Astrocyte of the hippocampus (primary cell): ENCODE measurements at regions not wholly inside any gene's neighbourhood (a gene's known extent, or its start where the extent isn't known, plus 50 kb on each side); places are given as distances from the start of the nearest gene placed in this dataset.

ENCODE experiments used
- DNase-seq: peaks from one replicate; pipeline ENCODE4 v3.0.0; 2011; ENCODE audit warnings: low read depth, low spot score

DNA sequence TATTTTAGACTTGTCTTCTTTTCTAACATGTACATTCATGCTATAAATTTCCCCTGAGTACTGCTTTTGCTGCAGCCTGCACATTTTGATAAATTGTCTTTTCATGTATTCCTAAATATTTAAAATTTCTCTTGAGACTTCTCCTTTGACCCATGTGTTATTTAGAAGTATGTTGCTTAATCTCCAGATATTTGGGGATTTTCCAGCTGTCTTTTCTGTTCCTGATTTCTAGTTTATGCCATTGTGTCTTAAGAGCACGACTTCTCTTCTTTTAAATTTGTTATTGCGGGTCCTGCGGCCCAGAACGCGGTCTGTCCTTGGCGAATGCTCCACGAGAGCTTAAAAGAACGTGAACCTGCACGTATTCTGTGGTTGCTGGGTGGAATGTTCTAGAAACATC is 136.4 kb downstream of the KIF26A start:
- no peak for DNase-seq

DNA sequence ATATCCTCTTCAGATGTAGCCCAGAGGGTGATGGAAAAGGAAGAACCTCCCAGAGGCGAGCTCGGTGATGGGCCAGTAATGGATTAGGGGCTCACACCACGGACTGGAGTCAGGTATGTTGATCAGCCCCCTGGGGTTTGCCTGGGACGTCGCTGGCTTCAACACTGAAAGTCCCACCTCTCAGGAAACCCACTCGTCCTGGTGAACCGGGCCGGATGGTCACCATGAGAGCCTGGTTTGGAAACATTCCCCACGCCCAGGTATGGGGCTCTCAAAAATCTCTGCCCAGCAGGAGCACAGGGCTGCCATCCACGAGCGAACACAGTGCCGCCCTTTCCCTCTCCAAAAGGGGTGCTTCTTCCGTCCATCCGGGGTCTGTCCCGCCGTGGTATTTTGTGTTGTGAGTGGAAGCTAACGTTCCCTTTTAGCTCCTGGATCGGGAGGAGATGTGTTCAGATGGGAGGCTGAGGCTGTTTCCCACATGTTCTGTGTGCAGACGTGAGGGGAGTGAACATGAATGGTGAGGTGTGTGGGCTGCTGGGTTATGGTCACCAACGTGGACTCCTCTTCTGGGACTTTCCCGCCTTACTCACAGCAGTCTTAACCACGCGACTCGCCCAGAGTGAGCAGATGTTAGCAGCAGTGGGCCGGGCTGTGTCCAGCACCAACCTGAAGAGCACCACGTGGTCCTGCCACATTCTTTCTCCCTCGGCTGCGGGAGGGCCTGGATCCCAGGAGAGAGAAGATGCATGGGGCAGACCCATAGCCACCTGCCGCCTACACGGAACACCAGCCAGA is 139.2 kb downstream of the KIF26A start:
- no peak for DNase-seq

DNA sequence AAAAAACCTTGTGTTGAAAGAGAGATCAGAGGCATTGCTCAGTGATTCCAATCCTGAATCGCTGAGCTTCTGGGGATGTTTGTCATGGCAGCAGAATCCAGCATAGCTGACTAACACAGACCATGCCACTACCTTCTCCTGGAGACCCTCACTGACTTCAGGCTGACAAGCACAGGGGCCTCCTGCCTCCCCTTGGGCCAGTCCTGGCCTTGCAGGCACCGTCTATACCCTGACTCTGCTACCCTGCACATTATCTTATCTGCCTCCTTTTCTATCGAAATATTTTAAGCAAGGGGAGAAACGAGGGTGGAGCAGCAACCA is 139.8 kb downstream of the KIF26A start:
- DNase-seq, result no peak

DNA sequence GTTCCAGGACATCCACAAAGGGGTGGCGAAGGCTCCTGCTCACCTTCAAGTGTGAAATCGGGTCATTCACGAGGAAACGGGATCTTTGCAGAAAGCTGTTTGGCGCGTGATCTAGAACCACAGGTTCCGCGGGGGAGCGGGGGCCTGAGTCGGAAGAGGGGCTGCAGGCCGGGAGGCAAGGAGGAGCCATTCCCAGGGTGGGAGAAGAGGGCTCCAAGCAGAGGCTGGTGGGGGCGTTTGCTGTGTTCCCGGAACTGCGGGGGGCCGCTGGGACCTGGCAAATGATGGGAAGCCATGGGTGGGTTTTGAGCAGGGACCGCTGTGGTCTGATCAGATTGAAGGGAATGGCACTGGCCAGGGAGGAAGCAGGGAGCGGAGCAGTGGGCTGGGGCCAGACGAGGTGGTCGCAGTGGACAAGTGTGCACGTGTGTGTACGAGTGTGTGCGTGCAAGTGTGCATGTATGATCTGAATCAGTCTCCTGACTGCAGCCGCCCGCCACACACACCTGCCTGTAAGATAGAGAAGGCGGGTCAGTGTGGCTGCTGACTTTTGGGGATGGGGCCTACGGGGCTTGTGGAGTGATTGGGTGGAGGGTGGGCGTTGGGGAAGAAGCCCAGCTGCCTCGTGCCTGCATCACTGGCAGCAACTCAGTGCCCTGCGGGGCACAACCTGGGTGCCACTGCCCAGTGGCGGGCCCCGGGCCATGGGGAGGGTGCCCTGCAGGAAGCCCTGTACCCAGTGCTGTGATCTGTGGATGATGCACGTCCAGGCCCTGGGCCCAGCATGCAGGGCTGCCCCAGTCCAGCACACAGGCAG is 141.9 kb downstream of the KIF26A start:
- DNase-seq, result no peak

DNA sequence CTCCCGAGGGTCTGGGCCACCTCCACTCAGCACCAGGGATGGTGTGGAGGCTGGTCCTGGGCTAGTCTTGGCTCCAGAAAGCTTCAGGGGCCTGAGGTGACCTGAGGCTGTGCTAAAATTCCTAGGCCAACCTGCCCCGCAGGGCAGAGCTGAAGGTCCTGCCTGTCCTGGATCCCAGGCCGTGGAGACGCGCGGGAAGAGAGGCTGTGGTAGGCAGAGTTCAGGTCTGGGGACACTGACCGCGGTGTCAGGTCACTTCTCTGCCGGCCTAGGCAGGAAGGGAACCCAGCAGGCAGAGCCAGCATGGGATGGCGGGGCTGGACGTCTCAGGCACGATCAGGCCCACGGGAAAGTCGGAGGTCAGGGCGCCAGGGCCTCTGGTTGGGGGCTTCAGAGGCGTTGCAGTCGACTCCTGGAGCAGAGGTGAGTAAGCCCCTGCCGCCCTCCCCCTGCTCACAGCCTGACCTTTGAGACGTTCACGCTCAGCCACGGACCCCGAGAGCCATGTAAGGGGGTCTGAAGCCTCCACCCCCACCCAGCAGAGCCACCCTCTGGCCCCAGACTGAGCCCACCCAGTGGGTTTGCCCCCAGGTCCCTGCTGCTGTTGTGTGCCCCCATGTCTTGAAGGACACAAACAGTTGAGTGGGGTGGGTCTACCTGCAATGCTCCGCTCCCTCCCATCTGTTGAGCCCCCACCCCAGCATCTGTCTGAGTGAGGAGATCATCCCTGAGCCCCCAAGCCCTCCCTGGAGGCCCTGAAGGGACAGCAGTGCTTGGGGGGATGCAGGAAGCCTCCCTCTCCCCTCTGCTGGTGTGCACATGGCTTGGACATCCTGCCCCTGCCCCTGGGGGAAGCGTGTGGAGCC is 142.7 kb downstream of the KIF26A start:
- no peak for DNase-seq

DNA sequence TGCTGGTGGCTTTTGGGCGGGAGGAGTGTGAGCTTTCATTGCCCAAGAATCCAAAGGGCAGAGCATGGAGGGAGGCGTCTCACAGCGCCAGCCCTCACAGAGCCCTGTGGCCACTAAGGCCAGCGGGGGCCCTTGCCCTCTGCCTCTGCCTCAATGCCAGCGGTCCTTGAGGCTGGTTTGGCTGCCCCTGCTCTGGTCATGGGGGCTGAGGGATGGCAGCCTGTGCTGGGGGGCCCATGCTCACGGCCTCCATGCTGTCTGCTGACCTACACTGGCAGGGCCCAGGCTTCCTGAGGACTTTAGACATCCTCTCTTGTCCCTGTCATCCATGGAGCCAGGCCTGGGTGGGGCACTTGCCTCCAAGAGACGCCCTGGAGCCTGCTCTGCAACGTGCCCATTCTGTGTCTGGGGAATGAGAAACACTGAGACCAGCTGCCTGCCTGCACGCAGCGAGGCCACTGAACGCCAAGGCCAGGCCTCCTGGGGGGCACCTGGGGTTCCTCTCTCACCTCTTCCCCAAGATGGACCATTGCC is 143.4 kb downstream of the KIF26A start:
- no peak for DNase-seq

DNA sequence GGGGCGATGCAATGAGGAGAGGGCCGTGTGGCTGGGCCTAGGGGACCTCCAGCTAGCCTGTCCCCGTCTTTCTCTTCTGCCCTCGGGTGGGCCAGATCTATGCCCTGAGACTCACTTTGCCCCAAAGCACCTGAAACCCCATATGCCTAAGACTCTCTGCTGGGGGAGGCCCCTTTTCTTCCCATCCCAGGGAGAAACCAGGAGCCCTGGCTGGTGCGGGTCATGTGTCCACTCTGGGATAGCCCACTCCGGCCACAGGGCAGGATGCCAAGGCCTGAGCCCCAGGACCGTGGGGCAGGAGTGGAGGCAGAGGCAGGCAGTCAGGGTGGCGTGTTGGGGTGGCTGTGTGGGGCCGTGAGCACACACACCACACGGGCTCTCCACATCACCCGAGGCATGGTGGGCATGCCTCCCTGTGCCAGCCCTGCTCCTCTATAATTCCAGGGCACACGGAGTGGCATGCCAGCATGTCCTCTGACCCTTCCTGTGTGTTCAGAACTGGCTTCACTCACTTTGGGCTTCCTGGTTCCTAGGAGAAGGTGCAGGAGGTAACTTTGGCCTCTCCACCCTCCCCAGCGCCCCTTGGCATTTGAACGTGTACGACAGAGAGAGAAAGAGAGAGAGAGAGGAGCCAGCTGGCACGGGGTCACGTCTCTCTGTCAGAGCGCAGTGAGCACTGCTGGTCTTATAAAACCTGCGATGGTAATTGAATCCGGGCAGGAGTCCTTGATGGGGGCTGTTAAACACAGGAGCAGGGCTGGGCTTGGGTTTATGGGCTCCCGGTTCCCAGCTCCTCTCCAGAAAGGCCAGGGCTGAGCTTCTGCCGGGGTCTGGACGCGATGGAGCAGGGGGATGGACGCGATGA is 144.2 kb downstream of the KIF26A start:
- DNase-seq, result no peak

DNA sequence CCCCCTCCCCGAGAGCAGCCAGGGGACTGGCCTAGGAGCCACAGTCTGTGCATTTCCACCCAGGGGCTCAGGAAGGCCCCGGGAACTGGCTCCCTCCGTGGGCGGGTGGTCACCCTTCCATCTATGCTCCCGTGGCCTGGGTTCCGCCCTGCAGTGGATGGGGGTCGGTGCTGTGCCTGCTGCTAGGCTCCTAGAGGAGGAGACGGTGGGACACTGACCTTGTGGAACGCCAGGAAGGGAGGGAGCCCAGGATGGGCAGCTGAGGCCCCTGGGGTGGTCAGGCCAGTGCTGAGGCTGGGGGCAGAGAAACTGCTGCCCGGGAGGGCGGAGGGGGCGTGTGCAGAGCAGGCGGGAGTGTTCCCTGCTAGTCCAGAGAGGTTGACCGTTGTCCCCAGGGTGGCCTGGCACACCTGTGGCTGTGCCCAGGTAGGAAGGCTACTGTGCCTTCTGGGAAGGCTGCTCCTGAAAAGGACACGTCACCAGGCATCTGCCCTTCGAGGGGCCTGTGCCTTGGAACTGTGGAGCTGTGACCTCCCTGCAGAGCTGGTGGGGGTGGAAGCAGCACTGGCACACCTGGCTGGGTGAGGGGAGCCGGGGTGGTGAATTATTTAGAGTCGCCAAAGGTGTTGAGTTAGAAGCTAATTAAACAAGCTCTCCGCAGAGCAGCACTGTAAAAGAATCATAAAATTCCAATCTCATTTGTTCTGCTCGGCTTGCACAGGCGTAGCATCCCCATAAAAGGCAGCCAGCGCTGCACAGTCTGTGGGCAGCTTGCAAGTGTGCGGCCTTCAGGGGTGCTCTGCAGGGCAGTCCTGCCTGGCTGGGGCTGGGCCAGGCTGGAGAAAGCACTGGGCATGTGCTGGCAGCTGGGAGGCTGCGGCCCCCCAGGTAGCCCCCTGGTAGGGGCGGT is 145.1 kb downstream of the KIF26A start:
- no peak for DNase-seq

DNA sequence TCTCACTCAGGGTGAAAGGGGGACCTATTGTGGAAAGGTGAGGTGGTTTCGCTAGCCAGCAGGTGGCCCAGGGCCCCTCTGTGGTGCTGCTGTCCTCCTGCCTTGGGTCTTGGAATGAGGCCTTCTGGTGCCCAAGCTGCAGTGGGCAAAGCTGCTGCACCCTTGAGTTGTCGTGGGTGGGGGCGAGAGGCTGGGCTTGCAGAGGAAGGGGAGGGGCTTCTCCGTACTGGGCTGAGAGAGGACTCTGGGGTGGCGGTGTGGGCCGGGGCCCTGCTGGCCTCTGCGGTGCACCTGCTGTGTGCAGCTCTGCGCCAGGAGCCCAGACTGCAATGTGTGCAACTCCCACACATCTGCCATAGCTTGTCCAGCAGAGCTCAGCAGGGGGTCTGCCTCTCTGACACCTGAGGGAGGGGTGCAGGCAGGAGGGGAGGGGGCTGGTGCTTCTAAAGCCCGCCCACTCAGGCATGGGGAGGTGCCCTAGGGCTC is 145.8 kb downstream of the KIF26A start:
- no peak for DNase-seq

DNA sequence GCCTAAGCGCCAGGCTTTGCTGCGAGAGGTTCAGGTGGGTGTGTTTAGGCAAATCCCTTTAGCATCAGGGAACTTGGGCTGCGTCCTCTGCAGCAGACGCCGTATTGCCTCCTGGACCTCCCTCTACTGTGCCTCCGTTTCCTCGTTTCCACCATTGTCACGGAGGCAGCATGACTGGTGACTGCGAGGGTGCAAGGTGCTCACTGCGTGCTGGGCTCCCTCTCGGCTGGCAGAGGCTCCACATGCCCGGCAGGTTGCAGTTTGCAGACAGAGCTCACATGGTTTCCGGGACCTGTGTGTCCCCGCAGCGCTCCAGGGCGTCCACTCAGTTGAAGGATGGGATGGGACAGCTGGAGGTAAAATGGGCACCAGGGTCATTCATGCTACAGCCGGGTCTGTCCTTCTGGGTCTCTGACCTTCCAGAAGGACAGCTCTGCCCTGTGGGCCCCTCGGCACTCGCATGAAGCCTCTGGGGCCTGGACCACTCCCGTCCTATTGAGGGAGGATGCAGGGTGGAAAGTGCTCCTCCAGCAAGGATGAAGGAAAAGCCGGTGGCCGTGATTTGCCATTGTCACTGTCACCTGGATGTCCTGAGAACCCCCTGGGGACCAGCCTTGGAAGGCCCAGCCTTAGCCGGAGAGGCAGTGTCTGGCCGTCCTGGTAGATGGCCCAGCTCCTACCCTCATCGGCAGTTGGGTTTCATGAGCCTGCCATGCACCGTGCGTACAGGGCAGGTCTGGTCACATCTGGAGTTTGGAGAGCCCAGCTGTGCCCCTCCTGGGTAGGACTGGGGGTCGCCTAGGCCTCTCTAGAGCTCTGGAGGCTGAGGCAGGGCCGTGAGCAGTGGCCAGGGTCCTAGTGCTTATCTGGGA is 146.5 kb downstream of the KIF26A start:
- no peak for DNase-seq

DNA sequence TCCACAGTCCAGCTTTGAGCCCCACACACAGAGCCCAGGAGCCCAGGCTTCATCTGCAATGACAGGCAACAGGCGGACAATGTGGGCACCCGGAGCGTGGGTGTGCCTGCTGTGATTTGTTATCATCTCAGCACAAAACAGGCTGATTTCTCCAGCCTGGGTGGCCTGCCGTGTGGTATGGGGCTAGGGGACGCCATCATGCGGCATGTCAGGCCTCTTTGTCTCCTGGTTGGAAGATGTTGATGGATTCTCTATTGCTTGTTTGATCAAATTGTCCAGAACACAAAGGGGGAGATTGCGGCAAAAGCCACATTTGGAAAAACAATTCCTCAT is 147.1 kb downstream of the KIF26A start:
- DNase-seq, result no peak

DNA sequence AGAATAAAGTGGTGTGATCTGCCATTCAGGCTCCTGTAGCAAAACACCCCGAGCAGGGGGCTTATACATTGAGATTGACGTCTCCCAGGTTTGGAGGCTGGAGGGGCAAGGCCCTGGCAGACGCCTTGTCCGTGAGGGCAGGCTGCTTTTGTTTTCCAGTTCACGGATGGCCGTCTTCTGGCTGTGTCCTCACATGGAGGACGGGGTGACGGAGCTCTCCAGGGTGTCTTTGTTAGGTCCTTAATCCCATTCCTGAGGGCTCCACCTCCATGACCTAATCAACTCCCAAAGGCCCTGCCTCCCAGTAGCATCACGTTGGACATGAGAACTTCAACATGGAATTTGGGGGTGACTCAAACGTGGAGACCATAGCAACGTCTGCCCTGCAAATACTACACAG is 147.7 kb downstream of the KIF26A start:
- no peak for DNase-seq

DNA sequence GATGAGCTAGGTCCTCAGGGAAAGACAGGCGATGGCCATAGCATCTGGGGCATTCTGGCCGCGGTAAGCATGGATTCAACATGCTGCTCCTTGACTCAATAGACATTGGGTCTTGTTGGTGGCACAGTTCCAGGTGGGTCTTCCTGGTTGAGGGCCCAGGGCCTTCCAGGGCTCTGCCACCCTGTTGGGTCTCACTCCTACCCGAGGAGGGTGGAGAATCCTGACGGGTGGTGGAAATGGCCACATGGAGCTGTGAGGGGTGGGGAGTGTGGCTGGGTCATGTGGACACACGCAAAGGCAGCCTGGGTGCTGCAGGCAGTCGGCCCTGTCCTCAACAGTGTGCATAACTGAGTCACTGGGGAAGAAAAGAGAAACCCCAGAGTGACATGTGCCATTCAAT is 148.1 kb downstream of the KIF26A start:
- DNase-seq, result no peak

DNA sequence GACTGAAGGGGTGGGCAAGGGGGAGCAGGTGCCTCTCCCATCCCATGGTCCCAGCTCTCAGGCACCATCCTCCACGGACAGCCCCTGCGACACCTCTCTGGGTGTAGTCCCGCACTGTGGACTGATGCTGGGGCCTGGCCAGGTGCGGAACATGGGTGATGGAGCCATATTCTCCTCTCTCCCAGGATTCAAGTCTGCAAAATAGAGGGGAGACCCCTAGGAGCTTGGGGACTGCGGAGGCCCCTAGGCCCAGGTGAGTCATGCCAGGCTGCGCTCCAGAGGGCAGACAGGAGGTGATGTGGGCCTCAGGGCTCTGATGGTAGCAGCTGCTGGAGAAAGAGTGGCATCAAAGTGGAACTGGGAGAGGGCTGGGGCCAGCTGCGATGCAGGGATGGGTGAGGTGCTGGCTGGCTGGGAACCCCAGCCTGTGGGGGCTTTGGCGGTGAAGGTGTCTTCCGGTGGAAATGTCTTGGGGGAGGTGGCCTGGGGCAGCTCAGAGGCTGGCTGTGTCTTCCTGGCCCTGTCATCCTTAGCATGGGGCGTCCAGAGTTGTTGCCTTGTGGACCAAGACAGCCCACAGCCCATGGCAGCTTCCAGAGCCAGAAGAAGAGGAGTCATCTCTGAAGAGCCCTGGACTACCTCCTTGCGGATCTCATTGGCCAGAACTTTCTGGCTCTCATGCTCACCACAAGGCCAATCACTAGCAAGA is 149.1 kb downstream of the KIF26A start:
- DNase-seq, result no peak

DNA sequence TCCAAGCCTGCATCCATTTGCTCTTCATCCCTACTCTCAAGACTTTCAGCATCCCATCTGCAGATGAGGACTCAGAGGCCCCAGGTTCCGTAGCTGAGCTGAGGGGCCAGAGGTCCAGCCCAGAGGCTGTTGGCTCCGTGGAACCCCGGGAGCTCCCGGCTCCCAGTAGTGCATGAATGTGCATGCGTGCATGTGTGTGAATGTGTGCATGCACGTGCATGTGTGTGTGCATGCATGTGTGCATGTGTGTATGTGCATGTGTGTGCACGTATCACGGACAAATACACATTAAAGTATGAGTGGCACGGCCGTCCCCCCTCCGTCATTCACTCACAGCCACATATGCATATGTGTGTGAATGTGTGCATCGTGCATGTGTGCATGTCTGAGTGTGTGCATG is 149.9 kb downstream of the KIF26A start:
- DNase-seq, result no peak

DNA sequence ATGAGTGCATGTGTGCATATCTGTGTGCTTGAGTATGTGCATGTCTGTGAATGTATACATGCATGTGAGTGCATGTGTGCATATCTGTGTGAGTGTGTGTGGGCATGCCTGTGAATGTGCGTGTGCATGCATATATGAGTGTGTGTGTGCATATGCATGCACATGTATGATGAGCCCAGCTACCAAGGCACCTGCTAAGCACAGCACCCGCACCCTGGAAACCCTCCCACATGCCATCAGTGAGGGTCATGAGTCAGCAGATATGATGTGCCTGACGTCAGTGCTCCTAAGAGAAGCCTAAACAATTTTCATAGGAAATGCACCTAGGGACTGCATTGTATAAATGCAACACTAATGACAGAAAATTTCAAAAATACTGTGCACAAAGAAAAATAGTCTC is 151.1 kb downstream of the KIF26A start:
- no peak for DNase-seq

DNA sequence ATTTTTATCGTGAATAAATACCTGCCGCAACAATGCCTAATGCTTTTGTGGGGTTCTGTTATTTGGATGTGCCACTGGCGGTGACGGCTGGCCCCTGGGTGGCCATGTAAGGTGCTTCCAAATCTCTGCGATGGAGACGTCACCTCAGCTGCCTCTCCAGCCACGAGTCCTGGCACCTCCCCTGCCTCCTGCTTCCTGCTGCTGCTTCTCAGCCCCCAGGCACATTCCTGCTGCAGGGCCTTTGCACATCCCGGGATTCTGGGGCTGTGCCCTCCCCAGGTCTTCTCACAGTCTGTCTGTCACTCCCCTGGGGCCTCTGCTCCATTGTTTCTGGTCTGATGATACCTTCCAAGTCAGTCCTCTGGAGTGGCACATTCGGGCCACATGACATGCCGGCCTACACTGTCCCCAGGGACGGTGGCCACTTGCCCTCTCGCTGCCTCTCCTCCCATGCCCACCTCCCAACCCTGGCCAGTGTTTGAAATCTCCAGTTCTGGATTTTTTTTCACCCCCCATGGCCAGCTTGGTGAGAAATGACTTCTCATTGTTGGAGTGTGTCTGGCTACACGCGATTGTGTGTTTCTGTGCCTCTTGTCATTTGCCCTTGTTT is 151.8 kb downstream of the KIF26A start:
- no peak for DNase-seq

DNA sequence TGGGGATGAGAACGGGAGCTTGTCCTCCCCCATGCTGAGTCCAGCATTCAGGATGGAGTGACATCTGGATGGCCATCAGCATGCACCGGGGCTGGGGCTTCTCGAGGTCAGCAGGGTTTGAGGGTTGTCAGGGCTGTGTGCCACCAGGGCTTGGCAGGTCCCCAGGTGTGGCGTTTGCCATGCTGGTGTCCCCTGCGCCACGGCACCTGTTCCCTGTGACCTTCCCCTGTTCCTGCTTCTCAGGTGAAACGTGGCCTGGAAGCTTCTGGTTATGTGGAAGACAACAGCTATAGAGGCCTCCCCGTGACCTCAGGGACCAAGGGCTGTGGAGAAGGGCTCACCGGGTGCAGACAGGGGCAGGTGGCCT is 152.4 kb downstream of the KIF26A start:
- DNase-seq, result no peak
